Uterus (tissue), 2 donors: ENCODE measurements at regions not wholly inside any gene's neighbourhood (a gene's known extent, or its start where the extent isn't known, plus 50 kb on each side); places are given as distances from the start of the nearest gene placed in this dataset.

Experiments used
- CTCF ChIP-seq, 4 experiments: fragments of 200-600 bp in 2 of 4; fragments of 450-650 bp in 2 of 4; sonication (generic) in 2 of 4; IDR thresholded peaks; one replicate each; pipeline ENCODE4 v1.5.1; 2016 to 2019; ENCODE audit warnings: antibody characterized with exemption in 4 of 4, mild to moderate bottlenecking in 2 of 4, moderate library complexity in 1 of 4
- POLR2A ChIP-seq, 2 donors: fragments of 450-650 bp; IDR thresholded peaks; one replicate each; pipeline ENCODE4 v1.6.1; 2016; ENCODE audit warnings: antibody characterized with exemption in 2 of 2, mild to moderate bottlenecking in 1 of 2, moderate library complexity in 1 of 2

GRCh38 chr19:32230441-32230840 is 115.0 kb upstream of the ZNF507 start:
- TF ChIP-seq CTCF (IDR thresholded peaks at IDR 0.05) (no peak), POLR2A (IDR thresholded peaks at IDR 0.05) (no peak)
